GM23338 (cell line): ENCODE measurements at regions not wholly inside any gene's neighbourhood (a gene's known extent, or its start where the extent isn't known, plus 50 kb on each side); places are given as distances from the start of the nearest gene placed in this dataset.

Experiments used
- ATAC-seq: fragments of 200-7000 bp; cut with Tn5 transposase; 3 replicates; pipeline ENCODE4 v1.9.1; 2020
- DNase-seq: peaks from one replicate; pipeline ENCODE4 v3.0.0-alpha.2; 2015; ENCODE audit warnings: low spot score
- H2AFZ ChIP-seq: fragments of 200-600 bp; sonication (generic); 2 replicates; pipeline ENCODE4 v1.8.0; 2016; ENCODE audit warnings: antibody characterized with exemption, mild to moderate bottlenecking, moderate library complexity
- H3F3A ChIP-seq: fragments of 200-600 bp; sonication (generic); replicated peaks from 2 replicates; pipeline ENCODE4 v1.8.0; 2017; ENCODE audit warnings: antibody characterized with exemption, mixed run types, low read depth
- H3K27ac ChIP-seq: fragments of 200-600 bp; sonication (generic); 2 replicates; pipeline ENCODE4 v1.6.1; 2016; ENCODE audit warnings: low read depth
- H3K27me3 ChIP-seq: fragments of 200-600 bp; sonication (generic); 2 replicates; pipeline ENCODE4 v1.8.0; 2016; ENCODE audit warnings: mild to moderate bottlenecking, mixed run types, moderate library complexity; ENCODE audit not compliant: insufficient read depth
- H3K36me3 ChIP-seq: fragments of 200-600 bp; sonication (generic); 2 replicates; pipeline ENCODE4 v1.8.0; 2016; ENCODE audit warnings: mild to moderate bottlenecking; ENCODE audit not compliant: insufficient read depth
- H3K4me1 ChIP-seq: fragments of 200-600 bp; sonication (generic); 2 replicates; pipeline ENCODE4 v1.8.0; 2016; ENCODE audit warnings: mild to moderate bottlenecking, moderate library complexity; ENCODE audit not compliant: insufficient read depth
- H3K4me2 ChIP-seq: fragments of 200-600 bp; sonication (generic); 2 replicates; pipeline ENCODE4 v1.7.1; 2017; ENCODE audit warnings: mixed run types
- H3K4me3 ChIP-seq: fragments of 200-600 bp; sonication (generic); 2 replicates; pipeline ENCODE4 v1.6.1; 2016; ENCODE audit warnings: mixed run types
- H3K79me2 ChIP-seq: fragments of 200-600 bp; sonication (generic); replicated peaks from 2 replicates; pipeline ENCODE4 v1.8.0; 2017; ENCODE audit warnings: mild to moderate bottlenecking; ENCODE audit not compliant: insufficient read depth
- H3K9me2 ChIP-seq: fragments of 200-600 bp; sonication (generic); 2 replicates; pipeline ENCODE4 v1.8.0; 2017; ENCODE audit not compliant: insufficient read depth
- H4K20me1 ChIP-seq: fragments of 200-600 bp; sonication (generic); replicated peaks from 2 replicates; pipeline ENCODE4 v1.8.0; 2017; ENCODE audit warnings: mild to moderate bottlenecking; ENCODE audit not compliant: insufficient read depth
- H3K27ac Mint-ChIP-seq: 2 replicates; pipeline ENCODE4 v1.8.0; 2020; ENCODE audit warnings: inconsistent platforms, mild to moderate bottlenecking, moderate library complexity, mixed read lengths
- H3K27me3 Mint-ChIP-seq: 3 replicates; pipeline ENCODE4 v1.8.0; 2022; ENCODE audit warnings: low read depth, mild to moderate bottlenecking, moderate library complexity, mixed read lengths, inconsistent platforms; ENCODE audit not compliant: insufficient read depth, poor library complexity
- H3K36me3 Mint-ChIP-seq: 3 replicates; pipeline ENCODE4 v1.8.0; 2021; ENCODE audit warnings: low read depth, mild to moderate bottlenecking, inconsistent platforms, moderate library complexity, mixed read lengths
- H3K4me1 Mint-ChIP-seq: 3 replicates; pipeline ENCODE4 v1.8.0; 2020; ENCODE audit warnings: mild to moderate bottlenecking, inconsistent platforms, mixed read lengths
- H3K4me3 Mint-ChIP-seq: 3 replicates; pipeline ENCODE4 v1.8.0; 2021; ENCODE audit warnings: moderate library complexity, mild to moderate bottlenecking, inconsistent platforms, mixed read lengths
- H3K9me3 Mint-ChIP-seq: 3 replicates; pipeline ENCODE4 v1.8.0; 2020; ENCODE audit warnings: moderate library complexity, mild to moderate bottlenecking, inconsistent platforms, mixed read lengths
- CREB1 ChIP-seq: fragments of 250-450 bp; sonication (Bioruptor Pico); IDR thresholded peaks from 2 replicates; pipeline ENCODE4 v1.5.0; 2020; ENCODE audit warnings: low read depth, mild to moderate bottlenecking, moderate library complexity
- EZH2 ChIP-seq: fragments of 200-600 bp; sonication (generic); IDR thresholded peaks from one replicate; pipeline ENCODE4 v1.8.0; 2017; ENCODE audit warnings: antibody characterized with exemption, mild to moderate bottlenecking, low read depth; ENCODE audit not compliant: unreplicated experiment
- JUNB ChIP-seq: IDR thresholded peaks from one replicate; pipeline ENCODE4 v1.6.1; 2016; ENCODE audit warnings: antibody characterized with exemption; ENCODE audit not compliant: unreplicated experiment
- NANOG ChIP-seq: IDR thresholded peaks from 2 replicates; pipeline ENCODE4 v1.6.1; 2016; ENCODE audit warnings: antibody characterized with exemption, borderline replicate concordance
- POLR2AphosphoS5 ChIP-seq: IDR thresholded peaks from 2 replicates; pipeline ENCODE4 v1.6.1; 2016; ENCODE audit warnings: antibody characterized with exemption, low read depth
- STAT1 ChIP-seq: IDR thresholded peaks from one replicate; pipeline ENCODE4 v1.6.1; 2016; ENCODE audit warnings: antibody characterized with exemption; ENCODE audit not compliant: unreplicated experiment
- ZNF114 ChIP-seq: fragments of 250-450 bp; sonication (Bioruptor Pico); IDR thresholded peaks from 2 replicates; pipeline ENCODE4 v1.5.0; 2020; ENCODE audit warnings: mild to moderate bottlenecking, moderate library complexity
- ZNF331 ChIP-seq: fragments of 250-450 bp; sonication (Bioruptor Pico); IDR thresholded peaks from 2 replicates; pipeline ENCODE4 v1.5.0; 2020; ENCODE audit warnings: low read depth, mild to moderate bottlenecking, moderate library complexity
- TF ChIP-seq, protein P1 (sequence below): IDR thresholded peaks from one replicate; pipeline ENCODE4 v1.6.1; 2018; ENCODE audit warnings: antibody characterized with exemption; ENCODE audit not compliant: unreplicated experiment
- TF ChIP-seq, protein P2 (sequence below), 2 experiments: fragments of 200-600 bp in 1 of 2; sonication (generic) in 1 of 2; conservative IDR thresholded peaks; 2 replicates each; pipeline versions ENCODE4 v1.5.1 to v1.6.1; 2016 to 2017; ENCODE audit warnings: antibody characterized with exemption in 2 of 2, low read depth in 2 of 2, mild to moderate bottlenecking in 2 of 2, moderate library complexity in 1 of 2
- TF ChIP-seq, protein P3 (sequence below): IDR thresholded peaks from 2 replicates; pipeline ENCODE4 v1.6.1; 2016; ENCODE audit warnings: antibody characterized with exemption
- TF ChIP-seq, protein P4 (sequence below): fragments of 250-450 bp; sonication (Bioruptor Pico); IDR thresholded peaks from 2 replicates; pipeline ENCODE4 v1.5.0; 2020; ENCODE audit warnings: mild to moderate bottlenecking, moderate library complexity

DNA sequence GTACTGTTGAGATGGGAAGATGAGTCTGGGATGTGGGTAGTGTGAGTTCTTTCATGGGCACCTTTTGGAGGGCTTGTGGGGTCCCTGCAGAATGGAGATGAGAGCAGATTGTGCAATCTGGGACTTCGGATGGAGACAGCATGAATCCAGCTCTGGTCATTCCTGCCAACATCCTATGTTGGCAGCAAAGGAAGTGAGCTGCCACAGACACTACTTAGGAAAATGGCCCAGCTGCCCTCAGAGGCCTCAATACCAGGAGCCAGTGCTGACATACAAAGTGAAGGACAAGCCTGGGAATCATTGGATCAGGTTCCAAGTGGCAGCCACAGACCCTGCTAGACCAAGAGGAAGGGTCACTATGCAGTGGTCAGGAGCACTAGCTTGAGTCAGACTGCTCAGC is 402.8 kb downstream of the CDK5RAP2 start (continued):
- TF ChIP-seq, protein P1, sequence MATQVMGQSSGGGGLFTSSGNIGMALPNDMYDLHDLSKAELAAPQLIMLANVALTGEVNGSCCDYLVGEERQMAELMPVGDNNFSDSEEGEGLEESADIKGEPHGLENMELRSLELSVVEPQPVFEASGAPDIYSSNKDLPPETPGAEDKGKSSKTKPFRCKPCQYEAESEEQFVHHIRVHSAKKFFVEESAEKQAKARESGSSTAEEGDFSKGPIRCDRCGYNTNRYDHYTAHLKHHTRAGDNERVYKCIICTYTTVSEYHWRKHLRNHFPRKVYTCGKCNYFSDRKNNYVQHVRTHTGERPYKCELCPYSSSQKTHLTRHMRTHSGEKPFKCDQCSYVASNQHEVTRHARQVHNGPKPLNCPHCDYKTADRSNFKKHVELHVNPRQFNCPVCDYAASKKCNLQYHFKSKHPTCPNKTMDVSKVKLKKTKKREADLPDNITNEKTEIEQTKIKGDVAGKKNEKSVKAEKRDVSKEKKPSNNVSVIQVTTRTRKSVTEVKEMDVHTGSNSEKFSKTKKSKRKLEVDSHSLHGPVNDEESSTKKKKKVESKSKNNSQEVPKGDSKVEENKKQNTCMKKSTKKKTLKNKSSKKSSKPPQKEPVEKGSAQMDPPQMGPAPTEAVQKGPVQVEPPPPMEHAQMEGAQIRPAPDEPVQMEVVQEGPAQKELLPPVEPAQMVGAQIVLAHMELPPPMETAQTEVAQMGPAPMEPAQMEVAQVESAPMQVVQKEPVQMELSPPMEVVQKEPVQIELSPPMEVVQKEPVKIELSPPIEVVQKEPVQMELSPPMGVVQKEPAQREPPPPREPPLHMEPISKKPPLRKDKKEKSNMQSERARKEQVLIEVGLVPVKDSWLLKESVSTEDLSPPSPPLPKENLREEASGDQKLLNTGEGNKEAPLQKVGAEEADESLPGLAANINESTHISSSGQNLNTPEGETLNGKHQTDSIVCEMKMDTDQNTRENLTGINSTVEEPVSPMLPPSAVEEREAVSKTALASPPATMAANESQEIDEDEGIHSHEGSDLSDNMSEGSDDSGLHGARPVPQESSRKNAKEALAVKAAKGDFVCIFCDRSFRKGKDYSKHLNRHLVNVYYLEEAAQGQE: no peak

DNA sequence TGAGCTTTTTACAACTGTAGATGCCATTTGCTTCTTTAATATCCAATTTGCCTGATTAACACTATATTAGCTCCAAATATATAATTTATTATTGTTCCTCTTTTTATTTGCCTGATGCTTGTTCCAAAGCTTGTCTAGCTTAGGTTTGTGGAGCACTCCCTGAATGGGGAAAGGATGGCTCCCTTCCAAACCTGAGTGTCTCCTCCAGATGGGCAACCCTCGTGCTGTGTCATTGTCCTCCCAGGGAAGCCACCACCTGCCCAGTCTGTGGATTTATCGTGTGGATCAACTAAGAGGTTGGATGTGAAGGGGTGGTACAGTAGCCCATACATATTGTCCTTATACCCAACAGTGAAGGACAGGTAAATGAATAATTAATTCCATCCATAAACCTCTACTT is 404.9 kb downstream of the CDK5RAP2 start:
- H3K27ac Mint-ChIP-seq: no peak overlapping the region

More for the DNA sequence above, 404.9 kb downstream of the CDK5RAP2 start:
- no peaks in the 10 kb centered on the region for H3K9me2 ChIP-seq
- DNase-seq (no peak), ATAC-seq (no peak)
- H3K27me3 ChIP-seq: no peaks in the 10 kb centered on the region
- H3K4me2 ChIP-seq: no peak overlapping the region
- Mint-ChIP-seq H3K9me3 (peaks cover 7% of the 10 kb centered on the region; the same call in 2 of the 3 replicates), H3K4me3 (no peak overlapping the region), H3K36me3 (no peaks in the 10 kb centered on the region; the same call in 2 of the 3 replicates), H3K27me3 (no peaks in the 10 kb centered on the region), H3K4me1 (no peaks in the 10 kb centered on the region)
- H2AFZ ChIP-seq: no peak overlapping the region
- H3K27ac ChIP-seq: no peak overlapping the region
- H3K4me3 ChIP-seq: no peak overlapping the region
- TF ChIP-seq EZH2: no peak
- no peak for TF ChIP-seq ZNF331 (CRISPR knock-in tag)
- TF ChIP-seq, protein P2, sequence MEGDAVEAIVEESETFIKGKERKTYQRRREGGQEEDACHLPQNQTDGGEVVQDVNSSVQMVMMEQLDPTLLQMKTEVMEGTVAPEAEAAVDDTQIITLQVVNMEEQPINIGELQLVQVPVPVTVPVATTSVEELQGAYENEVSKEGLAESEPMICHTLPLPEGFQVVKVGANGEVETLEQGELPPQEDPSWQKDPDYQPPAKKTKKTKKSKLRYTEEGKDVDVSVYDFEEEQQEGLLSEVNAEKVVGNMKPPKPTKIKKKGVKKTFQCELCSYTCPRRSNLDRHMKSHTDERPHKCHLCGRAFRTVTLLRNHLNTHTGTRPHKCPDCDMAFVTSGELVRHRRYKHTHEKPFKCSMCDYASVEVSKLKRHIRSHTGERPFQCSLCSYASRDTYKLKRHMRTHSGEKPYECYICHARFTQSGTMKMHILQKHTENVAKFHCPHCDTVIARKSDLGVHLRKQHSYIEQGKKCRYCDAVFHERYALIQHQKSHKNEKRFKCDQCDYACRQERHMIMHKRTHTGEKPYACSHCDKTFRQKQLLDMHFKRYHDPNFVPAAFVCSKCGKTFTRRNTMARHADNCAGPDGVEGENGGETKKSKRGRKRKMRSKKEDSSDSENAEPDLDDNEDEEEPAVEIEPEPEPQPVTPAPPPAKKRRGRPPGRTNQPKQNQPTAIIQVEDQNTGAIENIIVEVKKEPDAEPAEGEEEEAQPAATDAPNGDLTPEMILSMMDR (conservative IDR thresholded peaks at IDR 0.05; ENCODE audit: low read depth in 2 of 2): no peak
- TF ChIP-seq STAT1: no peak
- no peak for TF ChIP-seq CREB1
- TF ChIP-seq ZNF114 (CRISPR knock-in tag): no peak
- TF ChIP-seq JUNB: no peak
- TF ChIP-seq, protein P3, sequence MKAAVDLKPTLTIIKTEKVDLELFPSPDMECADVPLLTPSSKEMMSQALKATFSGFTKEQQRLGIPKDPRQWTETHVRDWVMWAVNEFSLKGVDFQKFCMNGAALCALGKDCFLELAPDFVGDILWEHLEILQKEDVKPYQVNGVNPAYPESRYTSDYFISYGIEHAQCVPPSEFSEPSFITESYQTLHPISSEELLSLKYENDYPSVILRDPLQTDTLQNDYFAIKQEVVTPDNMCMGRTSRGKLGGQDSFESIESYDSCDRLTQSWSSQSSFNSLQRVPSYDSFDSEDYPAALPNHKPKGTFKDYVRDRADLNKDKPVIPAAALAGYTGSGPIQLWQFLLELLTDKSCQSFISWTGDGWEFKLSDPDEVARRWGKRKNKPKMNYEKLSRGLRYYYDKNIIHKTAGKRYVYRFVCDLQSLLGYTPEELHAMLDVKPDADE: no peak
- TF ChIP-seq NANOG: no peak
- TF ChIP-seq, protein P4, sequence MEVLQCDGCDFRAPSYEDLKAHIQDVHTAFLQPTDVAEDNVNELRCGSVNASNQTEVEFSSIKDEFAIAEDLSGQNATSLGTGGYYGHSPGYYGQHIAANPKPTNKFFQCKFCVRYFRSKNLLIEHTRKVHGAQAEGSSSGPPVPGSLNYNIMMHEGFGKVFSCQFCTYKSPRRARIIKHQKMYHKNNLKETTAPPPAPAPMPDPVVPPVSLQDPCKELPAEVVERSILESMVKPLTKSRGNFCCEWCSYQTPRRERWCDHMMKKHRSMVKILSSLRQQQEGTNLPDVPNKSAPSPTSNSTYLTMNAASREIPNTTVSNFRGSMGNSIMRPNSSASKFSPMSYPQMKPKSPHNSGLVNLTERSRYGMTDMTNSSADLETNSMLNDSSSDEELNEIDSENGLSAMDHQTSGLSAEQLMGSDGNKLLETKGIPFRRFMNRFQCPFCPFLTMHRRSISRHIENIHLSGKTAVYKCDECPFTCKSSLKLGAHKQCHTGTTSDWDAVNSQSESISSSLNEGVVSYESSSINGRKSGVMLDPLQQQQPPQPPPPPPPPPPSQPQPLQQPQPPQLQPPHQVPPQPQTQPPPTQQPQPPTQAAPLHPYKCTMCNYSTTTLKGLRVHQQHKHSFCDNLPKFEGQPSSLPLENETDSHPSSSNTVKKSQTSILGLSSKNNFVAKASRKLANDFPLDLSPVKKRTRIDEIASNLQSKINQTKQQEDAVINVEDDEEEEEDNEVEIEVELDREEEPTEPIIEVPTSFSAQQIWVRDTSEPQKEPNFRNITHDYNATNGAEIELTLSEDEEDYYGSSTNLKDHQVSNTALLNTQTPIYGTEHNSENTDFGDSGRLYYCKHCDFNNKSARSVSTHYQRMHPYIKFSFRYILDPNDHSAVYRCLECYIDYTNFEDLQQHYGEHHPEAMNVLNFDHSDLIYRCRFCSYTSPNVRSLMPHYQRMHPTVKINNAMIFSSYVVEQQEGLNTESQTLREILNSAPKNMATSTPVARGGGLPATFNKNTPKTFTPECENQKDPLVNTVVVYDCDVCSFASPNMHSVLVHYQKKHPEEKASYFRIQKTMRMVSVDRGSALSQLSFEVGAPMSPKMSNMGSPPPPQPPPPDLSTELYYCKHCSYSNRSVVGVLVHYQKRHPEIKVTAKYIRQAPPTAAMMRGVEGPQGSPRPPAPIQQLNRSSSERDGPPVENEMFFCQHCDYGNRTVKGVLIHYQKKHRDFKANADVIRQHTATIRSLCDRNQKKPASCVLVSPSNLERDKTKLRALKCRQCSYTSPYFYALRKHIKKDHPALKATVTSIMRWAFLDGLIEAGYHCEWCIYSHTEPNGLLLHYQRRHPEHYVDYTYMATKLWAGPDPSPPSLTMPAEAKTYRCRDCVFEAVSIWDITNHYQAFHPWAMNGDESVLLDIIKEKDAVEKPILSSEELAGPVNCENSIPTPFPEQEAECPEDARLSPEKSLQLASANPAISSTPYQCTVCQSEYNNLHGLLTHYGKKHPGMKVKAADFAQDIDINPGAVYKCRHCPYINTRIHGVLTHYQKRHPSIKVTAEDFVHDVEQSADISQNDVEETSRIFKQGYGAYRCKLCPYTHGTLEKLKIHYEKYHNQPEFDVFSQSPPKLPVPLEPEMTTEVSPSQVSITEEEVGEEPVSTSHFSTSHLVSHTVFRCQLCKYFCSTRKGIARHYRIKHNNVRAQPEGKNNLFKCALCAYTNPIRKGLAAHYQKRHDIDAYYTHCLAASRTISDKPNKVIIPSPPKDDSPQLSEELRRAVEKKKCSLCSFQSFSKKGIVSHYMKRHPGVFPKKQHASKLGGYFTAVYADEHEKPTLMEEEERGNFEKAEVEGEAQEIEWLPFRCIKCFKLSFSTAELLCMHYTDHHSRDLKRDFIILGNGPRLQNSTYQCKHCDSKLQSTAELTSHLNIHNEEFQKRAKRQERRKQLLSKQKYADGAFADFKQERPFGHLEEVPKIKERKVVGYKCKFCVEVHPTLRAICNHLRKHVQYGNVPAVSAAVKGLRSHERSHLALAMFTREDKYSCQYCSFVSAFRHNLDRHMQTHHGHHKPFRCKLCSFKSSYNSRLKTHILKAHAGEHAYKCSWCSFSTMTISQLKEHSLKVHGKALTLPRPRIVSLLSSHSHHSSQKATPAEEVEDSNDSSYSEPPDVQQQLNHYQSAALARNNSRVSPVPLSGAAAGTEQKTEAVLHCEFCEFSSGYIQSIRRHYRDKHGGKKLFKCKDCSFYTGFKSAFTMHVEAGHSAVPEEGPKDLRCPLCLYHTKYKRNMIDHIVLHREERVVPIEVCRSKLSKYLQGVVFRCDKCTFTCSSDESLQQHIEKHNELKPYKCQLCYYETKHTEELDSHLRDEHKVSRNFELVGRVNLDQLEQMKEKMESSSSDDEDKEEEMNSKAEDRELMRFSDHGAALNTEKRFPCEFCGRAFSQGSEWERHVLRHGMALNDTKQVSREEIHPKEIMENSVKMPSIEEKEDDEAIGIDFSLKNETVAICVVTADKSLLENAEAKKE: no peak
- TF ChIP-seq POLR2AphosphoS5: no peak
- no peaks in the 10 kb centered on the region for H3F3A ChIP-seq
- no peaks in the 10 kb centered on the region for H3K4me1 ChIP-seq
- H3K79me2 ChIP-seq: no peaks in the 10 kb centered on the region
- no peaks in the 10 kb centered on the region for H4K20me1 ChIP-seq
- no peaks in the 10 kb centered on the region for H3K36me3 ChIP-seq
